ENCODE measurements at regions not wholly inside any gene's neighbourhood (a gene's known extent, or its start where the extent isn't known, plus 50 kb on each side); places are given as distances from the start of the nearest gene placed in this dataset.

- TF ChIP-seq CTCF (IDR thresholded peaks at IDR 0.05), result no peak
- no peak for TF ChIP-seq POLR2A (IDR thresholded peaks at IDR 0.05)
These were observed 169.3 kb upstream of the ZNF337 start for GRCh38 chr20:25865715-25866656.

Data from testis (tissue), 2 donors.